H1 (cell line): ENCODE measurements at regions not wholly inside any gene's neighbourhood (a gene's known extent, or its start where the extent isn't known, plus 50 kb on each side); places are given as distances from the start of the nearest gene placed in this dataset.

ENCODE experiments used
- CTCF ChIA-PET: fragments of 300-600 bp; sonication (Branson Sonifier 250); formaldehyde crosslinking; loops from one replicate; lab custom pipeline; 2021; ENCODE audit not compliant: partially characterized antibody; lab: Charles Lee
- POLR2A ChIA-PET: fragments of 300-600 bp; sonication (Branson Sonifier 250); formaldehyde crosslinking; loops from one replicate; lab custom pipeline; 2021; ENCODE audit warnings: inconsistent platforms; ENCODE audit not compliant: partially characterized antibody; lab: Charles Lee
- DNase-seq, 2 experiments: peaks; one replicate each; pipeline versions ENCODE4 v3.0.0 to v3.0.0-alpha.2; 2010 to 2022; ENCODE audit warnings: low spot score in 2 of 2, low read depth in 1 of 2, mixed read lengths in 1 of 2
- FAIRE-seq: peaks from 2 replicates; lab custom pipeline; 2011; peaks lifted over from hg19 to GRCh38; lab: Jason Lieb, UNC
- H2AFZ ChIP-seq: 2 replicates; pipeline ENCODE4 v1.8.1; 2012; ENCODE audit warnings: low read length, inconsistent platforms
- H2AK5ac ChIP-seq: 2 replicates; pipeline ENCODE4 v1.6.1; 2013; ENCODE audit warnings: low read depth, low read length
- H2BK120ac ChIP-seq: replicated peaks from 2 replicates; pipeline ENCODE3; 2013; ENCODE audit warnings: low read depth, low read length, inconsistent platforms
- H2BK12ac ChIP-seq: 2 replicates; pipeline ENCODE4 v1.6.1; 2013; ENCODE audit warnings: low read depth, low read length
- H2BK15ac ChIP-seq: 2 replicates; pipeline ENCODE4 v1.6.1; 2013; ENCODE audit warnings: low read length
- H2BK20ac ChIP-seq: 2 replicates; pipeline ENCODE4 v1.6.1; 2013; ENCODE audit warnings: low read length
- H2BK5ac ChIP-seq: 2 replicates; pipeline ENCODE4 v1.6.1; 2013; ENCODE audit warnings: low read depth, low read length
- H3K14ac ChIP-seq: 2 replicates; pipeline ENCODE4 v1.6.1; 2013; ENCODE audit warnings: inconsistent platforms; ENCODE audit not compliant: insufficient read length
- H3K18ac ChIP-seq: 2 replicates; pipeline ENCODE4 v1.6.1; 2013; ENCODE audit warnings: low read length; ENCODE audit errors: extremely low read depth
- H3K23ac ChIP-seq: 2 replicates; pipeline ENCODE4 v1.6.1; 2013; ENCODE audit warnings: inconsistent platforms; ENCODE audit not compliant: insufficient read length
- H3K23me2 ChIP-seq: 2 replicates; pipeline ENCODE4 v1.6.1; 2013; ENCODE audit warnings: low read depth, low read length
- H3K27ac ChIP-seq: 2 replicates; pipeline ENCODE4 v1.6.1; 2011; ENCODE audit warnings: low read depth, low read length, inconsistent platforms
- H3K27me3 ChIP-seq, 4 experiments: replicated peaks in 1 of 4; 1 replicate in 1 of 4; 2 replicates in 3 of 4; pipeline versions ENCODE4 v1.6.1 to v1.8.1; 2011 to 2013; ENCODE audit warnings: low read length in 3 of 4, mild to moderate bottlenecking in 3 of 4, inconsistent platforms in 2 of 4, mixed read lengths in 2 of 4, moderate library complexity in 1 of 4; ENCODE audit not compliant: control insufficient read depth in 3 of 4, insufficient read depth in 3 of 4; ENCODE audit errors: extremely low read depth in 1 of 4
- H3K36me3 ChIP-seq, 4 experiments: 2 replicates each; pipeline versions ENCODE4 v1.6.1 to v1.8.1; 2011 to 2013; ENCODE audit warnings: mild to moderate bottlenecking in 4 of 4, low read length in 3 of 4, moderate library complexity in 2 of 4, control low read depth in 1 of 4, inconsistent platforms in 1 of 4; ENCODE audit not compliant: insufficient read depth in 4 of 4, control insufficient read depth in 2 of 4
- H3K4ac ChIP-seq: replicated peaks from 2 replicates; pipeline ENCODE3; 2013; ENCODE audit warnings: low read length, low read depth, mixed read lengths, inconsistent platforms; ENCODE audit not compliant: insufficient read length
- H3K4me1 ChIP-seq, 4 experiments: replicated peaks in 1 of 4; 1 replicate in 1 of 4; 2 replicates in 3 of 4; pipeline versions ENCODE4 v1.6.1 to v1.8.1; 2011 to 2013; ENCODE audit warnings: low read length in 3 of 4, inconsistent platforms in 2 of 4, mixed read lengths in 1 of 4; ENCODE audit not compliant: insufficient read depth in 4 of 4, control insufficient read depth in 3 of 4
- H3K4me2 ChIP-seq, 2 experiments: 2 replicates each; pipeline versions ENCODE4 v1.6.1 to v1.8.1; 2011 to 2013; ENCODE audit warnings: low read depth in 2 of 2, low read length in 2 of 2, control low read depth in 1 of 2, inconsistent platforms in 1 of 2, mild to moderate bottlenecking in 1 of 2; ENCODE audit not compliant: insufficient read depth in 1 of 2
- H3K4me3 ChIP-seq, 4 experiments: fragments of 200-600, 300-600 bp in 1 of 4; sonication (generic), shearing (Covaris generic), sonication (Bioruptor Twin) in 1 of 4; 2 replicates each; pipeline versions ENCODE4 v1.5.1 to v1.8.1; 2011 to 2016; ENCODE audit warnings: low read length in 4 of 4, low read depth in 3 of 4, control low read depth in 2 of 4, inconsistent platforms in 2 of 4, mild to moderate bottlenecking in 2 of 4, mixed read lengths in 1 of 4, moderate library complexity in 1 of 4; ENCODE audit not compliant: insufficient read depth in 2 of 4; ENCODE audit errors: extremely low read depth in 1 of 4
- H3K56ac ChIP-seq: replicated peaks from 2 replicates; pipeline ENCODE3; 2013; ENCODE audit warnings: low read depth, mild to moderate bottlenecking, mixed read lengths, low read length, inconsistent platforms; ENCODE audit not compliant: insufficient read length
- H3K79me1 ChIP-seq: 2 replicates; pipeline ENCODE4 v1.6.1; 2013; ENCODE audit warnings: low read depth, low read length, control low read depth
- H3K79me2 ChIP-seq, 2 experiments: 2 replicates each; pipeline versions ENCODE4 v1.6.1 to v1.8.1; 2012 to 2013; ENCODE audit warnings: low read length in 2 of 2, mild to moderate bottlenecking in 2 of 2, inconsistent platforms in 1 of 2; ENCODE audit not compliant: insufficient read depth in 2 of 2, control insufficient read depth in 1 of 2
- H3K9ac ChIP-seq, 4 experiments: replicated peaks in 1 of 4; 1 replicate in 1 of 4; 2 replicates in 3 of 4; pipeline versions ENCODE4 v1.6.1 to v1.8.1; 2011 to 2013; ENCODE audit warnings: low read depth in 3 of 4, low read length in 3 of 4, control low read depth in 2 of 4, mild to moderate bottlenecking in 2 of 4, moderate library complexity in 2 of 4, inconsistent platforms in 1 of 4; ENCODE audit errors: extremely low read depth in 1 of 4
- H3K9me3 ChIP-seq, 2 experiments: 2 replicates each; pipeline versions ENCODE4 v1.6.1 to v1.8.1; 2012 to 2013; ENCODE audit warnings: mild to moderate bottlenecking in 2 of 2, moderate library complexity in 2 of 2, control low read depth in 1 of 2, inconsistent platforms in 1 of 2, low read depth in 1 of 2, low read length in 1 of 2, mixed read lengths in 1 of 2; ENCODE audit not compliant: insufficient read depth in 2 of 2
- H4K20me1 ChIP-seq, 2 experiments: replicated peaks in 1 of 2; 2 replicates each; pipeline versions ENCODE3 to v1.8.1; 2011 to 2013; ENCODE audit warnings: inconsistent platforms in 2 of 2, low read length in 2 of 2, mild to moderate bottlenecking in 1 of 2; ENCODE audit not compliant: insufficient read depth in 2 of 2, control insufficient read depth in 1 of 2
- H4K5ac ChIP-seq: 2 replicates; pipeline ENCODE4 v1.6.1; 2013; ENCODE audit warnings: low read length, low read depth, mixed read lengths, inconsistent platforms; ENCODE audit not compliant: insufficient read length
- H4K8ac ChIP-seq: 2 replicates; pipeline ENCODE4 v1.8.0; 2013; ENCODE audit warnings: mild to moderate bottlenecking, moderate library complexity, low read length, inconsistent platforms; ENCODE audit not compliant: insufficient read depth; ENCODE audit errors: extremely low read depth
- H4K91ac ChIP-seq: replicated peaks from 2 replicates; pipeline ENCODE3; 2013; ENCODE audit warnings: low read length, mixed read lengths, inconsistent platforms; ENCODE audit not compliant: insufficient read length
- CEBPB ChIP-seq: IDR thresholded peaks from 2 replicates; pipeline ENCODE4 v1.6.1; 2012; ENCODE audit warnings: low read depth, low read length
- CHD1 ChIP-seq: IDR thresholded peaks from 2 replicates; pipeline ENCODE4 v1.6.1; 2012; ENCODE audit warnings: low read depth, low read length, improper control_type of control experiment
- KDM1A ChIP-seq: fragments of 200-600, 300-600 bp; sonication (generic); IDR thresholded peaks from 2 replicates; pipeline ENCODE4 v1.7.1; 2016; ENCODE audit warnings: mild to moderate bottlenecking, low read length, borderline replicate concordance
- MAX ChIP-seq: IDR thresholded peaks from 2 replicates; pipeline ENCODE4 v1.6.1; 2012; ENCODE audit warnings: inconsistent platforms
- RAD21 ChIP-seq, 2 experiments: IDR thresholded peaks in 1 of 2; conservative IDR thresholded peaks in 1 of 2; 2 replicates each; pipeline ENCODE4 v1.6.1; 2011; ENCODE audit warnings: low read depth in 2 of 2, low read length in 2 of 2, improper control_type of control experiment in 1 of 2, inconsistent platforms in 1 of 2, mild to moderate bottlenecking in 1 of 2, moderate library complexity in 1 of 2
- TAF1 ChIP-seq: IDR thresholded peaks from 2 replicates; pipeline ENCODE4 v1.6.1; 2011; ENCODE audit warnings: mild to moderate bottlenecking, low read depth, low read length
- TEAD4 ChIP-seq: IDR thresholded peaks from 2 replicates; pipeline ENCODE4 v1.6.1; 2012; ENCODE audit warnings: low read depth, low read length, inconsistent platforms, mixed read lengths

DNA sequence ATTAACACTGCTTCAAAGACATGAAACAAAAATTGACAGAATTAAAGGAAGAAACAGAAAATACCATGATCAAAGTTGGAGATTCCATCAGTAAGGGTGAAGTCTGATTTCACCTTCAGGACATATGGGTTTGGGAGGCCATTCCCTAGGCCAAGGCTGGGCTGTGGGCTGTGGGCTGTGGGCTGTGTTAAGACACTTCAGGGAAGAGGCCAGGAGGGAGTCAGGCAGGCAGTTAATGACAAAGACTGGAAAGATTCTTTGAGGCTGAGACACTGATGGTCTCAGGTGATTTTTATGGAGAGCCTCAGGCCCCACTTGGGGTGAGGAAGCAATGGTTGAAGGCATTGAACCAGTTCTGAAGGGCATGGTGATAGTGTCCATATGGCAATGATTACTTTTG lies 57.5 kb downstream of the MAGEF1 start:
- H4K8ac ChIP-seq, result no peak overlapping the region
- CTCF ChIA-PET, result interaction anchor here (1.1 to 1.7 kb wide), 3 partner anchors 8 to 125 kb away, joined by 3 to 9 read pairs (median 5); no protein-coding TSS in a partner anchor
- no peak for FAIRE-seq
- no peak overlapping the region for H3K18ac ChIP-seq
- H3K36me3 ChIP-seq, result no peaks in the 10 kb centered on the region
- H3K27ac ChIP-seq, result no peak overlapping the region
- POLR2A ChIA-PET, result no interaction called here
- no peak overlapping the region for H3K4ac ChIP-seq
- no peak overlapping the region for H3K9ac ChIP-seq
- H3K4me3 ChIP-seq, result no peak overlapping the region
- H2BK20ac ChIP-seq, result no peak overlapping the region
- H2BK12ac ChIP-seq, result no peak overlapping the region
- H2BK15ac ChIP-seq, result no peak overlapping the region
- H3K9me3 ChIP-seq, result no peaks in the 10 kb centered on the region
- no peak overlapping the region for H3K23ac ChIP-seq
- TF ChIP-seq CEBPB, result no peak
- TF ChIP-seq TEAD4, result no peak
- TF ChIP-seq TAF1, result no peak
- no peak for TF ChIP-seq CHD1
- TF ChIP-seq KDM1A, result no peak
- TF ChIP-seq RAD21 (IDR thresholded peaks at IDR 0.05 in 1 of 2, conservative IDR thresholded peaks at IDR 0.05 in 1 of 2; ENCODE audit: low read depth in 2 of 2, low read length in 2 of 2), result no peak
- TF ChIP-seq MAX, result no peak
- no peak overlapping the region for H3K14ac ChIP-seq
- no peaks in the 10 kb centered on the region; the same call in 1 of the 2 replicates for H3K23me2 ChIP-seq
- no peaks in the 10 kb centered on the region for H3K79me2 ChIP-seq
- H3K56ac ChIP-seq, result no peak overlapping the region
- H3K79me1 ChIP-seq, result no peaks in the 10 kb centered on the region
- H4K20me1 ChIP-seq, result no peaks in the 10 kb centered on the region
- no peaks in the 10 kb centered on the region for H3K27me3 ChIP-seq
- H3K4me1 ChIP-seq, result peaks cover 9 to 19% (median 13%) of the 10 kb centered on the region in 4 experiments
- no peak overlapping the region for H2AK5ac ChIP-seq
- no peak overlapping the region for H2BK120ac ChIP-seq
- no peak overlapping the region for H3K4me2 ChIP-seq
- DNase-seq, result no peak
- no peak overlapping the region for H4K91ac ChIP-seq
- no peak overlapping the region for H2AFZ ChIP-seq
- no peak overlapping the region for H2BK5ac ChIP-seq
- no peak overlapping the region for H4K5ac ChIP-seq
